ENCODE measurements at regions not wholly inside any gene's neighbourhood (a gene's known extent, or its start where the extent isn't known, plus 50 kb on each side); places are given as distances from the start of the nearest gene placed in this dataset.
A peak's percentile ranks its signal among the peaks of the same experiment; 100 is the strongest.

DNA sequence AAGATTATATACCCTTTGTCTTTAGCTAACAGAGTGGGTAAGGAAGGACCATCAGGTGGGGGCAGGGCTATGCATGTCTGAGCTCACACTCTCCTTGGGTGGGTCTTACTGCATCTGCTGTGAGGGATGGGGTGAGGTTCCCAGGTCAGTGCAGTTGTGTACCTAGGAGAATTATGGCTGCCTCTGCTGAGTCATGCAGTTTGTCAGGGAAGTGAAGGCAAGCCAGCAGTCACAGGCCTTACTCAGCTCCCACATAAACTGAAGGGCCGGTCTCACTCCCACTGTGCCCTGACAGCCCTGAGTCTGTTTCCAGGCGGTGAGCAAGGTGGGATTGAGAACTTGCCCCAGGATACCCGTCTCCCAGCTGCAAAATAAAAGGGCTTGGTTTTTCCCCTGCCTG, 328.6 kb downstream of the MAP2K6 start:
- in situ Hi-C loops (cut with HindIII; ENCODE audit: low sequenced_read_pairs): no loop called here
- H3K4me3 ChIP-seq (ENCODE audit: low read depth, low read length): no peak overlapping the region
- DNase-seq (ENCODE audit: low read depth, low spot score): peak; percentile 36
- TF ChIP-seq, protein P1, sequence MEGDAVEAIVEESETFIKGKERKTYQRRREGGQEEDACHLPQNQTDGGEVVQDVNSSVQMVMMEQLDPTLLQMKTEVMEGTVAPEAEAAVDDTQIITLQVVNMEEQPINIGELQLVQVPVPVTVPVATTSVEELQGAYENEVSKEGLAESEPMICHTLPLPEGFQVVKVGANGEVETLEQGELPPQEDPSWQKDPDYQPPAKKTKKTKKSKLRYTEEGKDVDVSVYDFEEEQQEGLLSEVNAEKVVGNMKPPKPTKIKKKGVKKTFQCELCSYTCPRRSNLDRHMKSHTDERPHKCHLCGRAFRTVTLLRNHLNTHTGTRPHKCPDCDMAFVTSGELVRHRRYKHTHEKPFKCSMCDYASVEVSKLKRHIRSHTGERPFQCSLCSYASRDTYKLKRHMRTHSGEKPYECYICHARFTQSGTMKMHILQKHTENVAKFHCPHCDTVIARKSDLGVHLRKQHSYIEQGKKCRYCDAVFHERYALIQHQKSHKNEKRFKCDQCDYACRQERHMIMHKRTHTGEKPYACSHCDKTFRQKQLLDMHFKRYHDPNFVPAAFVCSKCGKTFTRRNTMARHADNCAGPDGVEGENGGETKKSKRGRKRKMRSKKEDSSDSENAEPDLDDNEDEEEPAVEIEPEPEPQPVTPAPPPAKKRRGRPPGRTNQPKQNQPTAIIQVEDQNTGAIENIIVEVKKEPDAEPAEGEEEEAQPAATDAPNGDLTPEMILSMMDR (IDR thresholded peaks at IDR 0.05; ENCODE audit: low read depth, low read length): no peak

DNA sequence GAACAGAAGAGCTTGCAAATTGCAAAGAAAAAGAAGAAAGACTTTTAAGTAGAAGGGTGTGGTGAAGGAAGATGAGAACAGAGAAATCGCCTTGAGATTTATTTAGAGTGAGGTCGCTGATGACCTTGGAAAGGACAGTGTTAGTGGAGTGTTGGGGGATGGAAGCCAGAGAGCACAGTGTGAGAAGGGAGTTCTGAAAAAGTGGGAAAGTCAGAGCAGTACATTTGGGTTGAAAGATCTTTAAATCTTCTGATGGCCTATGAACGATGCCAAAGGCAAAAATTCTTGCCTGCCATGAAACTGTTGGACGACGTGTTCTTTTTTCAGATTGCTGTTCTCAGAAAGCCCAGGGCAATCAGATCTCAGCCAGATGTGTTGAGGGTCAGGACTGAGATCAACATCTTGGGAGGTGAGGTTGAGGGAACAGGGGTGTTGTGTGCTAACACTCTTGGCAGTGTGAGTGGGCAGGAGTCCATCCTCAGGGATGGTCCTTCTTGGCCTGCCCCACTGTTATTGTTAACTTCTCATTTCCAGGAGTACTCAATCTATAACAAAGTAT, 330.1 kb downstream of the MAP2K6 start:
- DNase-seq (ENCODE audit: low read depth, low spot score): no peak
- TF ChIP-seq, protein P1 (IDR thresholded peaks at IDR 0.05; ENCODE audit: low read depth, low read length): no peak
- in situ Hi-C loops (cut with HindIII; ENCODE audit: low sequenced_read_pairs): no loop called here
- H3K4me3 ChIP-seq (ENCODE audit: low read depth, low read length): no peak overlapping the region

DNA sequence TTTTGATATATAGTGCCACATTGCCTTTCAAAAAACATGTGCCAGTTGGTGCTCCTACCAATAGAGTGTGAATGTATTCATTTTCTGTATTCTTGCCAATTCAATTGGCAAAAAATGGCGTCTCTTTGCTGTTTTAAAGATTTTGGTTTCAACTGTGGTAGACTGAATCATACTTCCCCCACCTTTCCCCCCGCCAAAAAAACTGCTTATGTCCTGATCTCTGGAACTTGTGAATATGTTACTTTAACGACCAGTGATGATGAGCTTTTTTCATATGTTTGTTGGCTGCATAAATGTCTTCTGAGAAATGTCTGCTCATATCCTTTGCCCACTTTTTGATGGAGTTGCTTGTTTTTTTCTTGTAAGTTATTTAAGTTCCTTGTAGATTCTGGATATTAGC, 325.1 kb upstream of the KCNJ16 start:
- in situ Hi-C loops (cut with HindIII; ENCODE audit: low sequenced_read_pairs): no loop called here
- DNase-seq (ENCODE audit: low read depth, low spot score): no peak
- no peak overlapping the region for H3K4me3 ChIP-seq (ENCODE audit: low read depth, low read length)
- TF ChIP-seq, protein P1 (IDR thresholded peaks at IDR 0.05; ENCODE audit: low read depth, low read length): no peak

DNA sequence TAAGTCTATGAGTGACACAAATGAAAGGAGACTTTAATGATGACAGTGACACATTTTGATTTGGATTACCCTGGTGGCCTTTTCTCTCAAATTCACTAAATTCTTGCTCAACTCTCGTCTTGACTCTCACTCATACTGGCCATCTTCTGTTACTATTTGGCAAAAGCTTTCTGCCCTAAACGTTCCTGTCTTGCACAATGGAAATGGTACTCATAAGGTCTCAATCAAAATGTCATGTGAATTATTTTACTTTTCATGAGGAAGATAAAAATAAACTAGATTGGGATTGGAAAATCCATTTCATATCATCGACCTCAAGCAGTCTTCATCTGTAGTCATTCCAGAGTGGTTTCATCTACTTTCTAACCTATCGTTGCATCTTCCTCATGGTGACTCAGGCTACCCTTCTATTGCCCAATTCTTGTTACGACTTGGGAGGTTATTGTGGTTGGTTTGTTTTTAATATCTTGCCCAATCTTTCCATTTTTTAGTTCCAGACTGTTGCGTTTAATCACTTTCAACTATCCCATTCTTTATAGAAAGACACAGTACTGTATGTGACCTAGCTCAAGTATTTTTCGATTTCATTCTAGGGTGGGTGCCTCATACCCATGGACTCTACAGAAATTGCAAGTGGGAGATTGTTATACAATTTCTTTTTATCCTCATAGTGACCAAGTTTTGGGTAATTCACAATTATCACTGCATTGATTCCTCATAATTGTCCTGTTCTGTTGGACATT, 317.2 kb upstream of the KCNJ16 start:
- in situ Hi-C loops (cut with HindIII; ENCODE audit: low sequenced_read_pairs): no loop called here
- no peak overlapping the region for H3K4me3 ChIP-seq (ENCODE audit: low read depth, low read length)
- TF ChIP-seq, protein P1 (IDR thresholded peaks at IDR 0.05; ENCODE audit: low read depth, low read length): no peak
- peak; percentile 40 for DNase-seq (ENCODE audit: low read depth, low spot score)

DNA sequence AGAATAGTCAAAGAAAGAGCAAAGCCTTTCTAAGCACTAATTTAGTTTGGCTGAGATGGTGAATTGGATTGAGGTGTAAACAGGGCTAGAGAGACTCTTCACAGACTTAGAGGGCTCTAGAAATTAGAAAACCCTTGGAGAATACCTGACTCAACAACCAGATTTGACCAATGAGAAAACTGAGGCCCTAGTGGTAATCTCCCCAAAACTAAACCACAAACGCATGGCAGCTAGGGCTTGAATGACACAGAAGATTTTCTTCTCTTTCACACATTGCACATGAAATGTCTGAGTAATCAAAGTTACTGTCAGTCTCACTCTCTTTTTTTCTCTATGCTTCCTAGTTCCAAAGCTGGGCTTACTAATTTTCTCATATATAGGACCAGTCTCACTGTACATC, 314.5 kb upstream of the KCNJ16 start:
- no peak for DNase-seq (ENCODE audit: low read depth, low spot score)
- in situ Hi-C loops (cut with HindIII; ENCODE audit: low sequenced_read_pairs): no loop called here
- TF ChIP-seq, protein P1 (IDR thresholded peaks at IDR 0.05; ENCODE audit: low read depth, low read length): no peak
- H3K4me3 ChIP-seq (ENCODE audit: low read depth, low read length): no peak overlapping the region

DNA sequence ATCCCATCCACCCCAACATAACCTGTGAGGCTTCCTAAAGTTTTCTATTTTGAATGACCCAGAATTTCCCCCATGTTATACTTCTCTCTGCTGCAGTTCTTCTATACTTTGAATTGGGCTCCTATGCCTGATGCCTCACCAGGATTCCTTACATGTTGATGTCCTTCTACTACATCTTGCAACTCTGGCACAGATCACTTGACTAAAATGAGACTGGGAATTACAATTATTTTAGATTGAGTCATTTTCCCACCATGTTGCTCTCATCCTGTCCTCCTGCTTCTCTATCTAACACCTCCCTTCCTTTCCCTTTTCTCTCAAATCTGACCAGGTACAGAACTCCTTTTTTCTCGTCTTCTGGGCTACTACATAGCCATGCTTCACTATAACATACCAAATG, 314.0 kb upstream of the KCNJ16 start:
- in situ Hi-C loops (cut with HindIII; ENCODE audit: low sequenced_read_pairs): no loop called here

More for the DNA sequence above, 314.0 kb upstream of the KCNJ16 start:
- TF ChIP-seq, protein P1 (IDR thresholded peaks at IDR 0.05; ENCODE audit: low read depth, low read length): no peak
- DNase-seq (ENCODE audit: low read depth, low spot score): no peak
- H3K4me3 ChIP-seq (ENCODE audit: low read depth, low read length): no peak overlapping the region
